ENCODE measurements at regions not wholly inside any gene's neighbourhood (a gene's known extent, or its start where the extent isn't known, plus 50 kb on each side); places are given as distances from the start of the nearest gene placed in this dataset.

DNA sequence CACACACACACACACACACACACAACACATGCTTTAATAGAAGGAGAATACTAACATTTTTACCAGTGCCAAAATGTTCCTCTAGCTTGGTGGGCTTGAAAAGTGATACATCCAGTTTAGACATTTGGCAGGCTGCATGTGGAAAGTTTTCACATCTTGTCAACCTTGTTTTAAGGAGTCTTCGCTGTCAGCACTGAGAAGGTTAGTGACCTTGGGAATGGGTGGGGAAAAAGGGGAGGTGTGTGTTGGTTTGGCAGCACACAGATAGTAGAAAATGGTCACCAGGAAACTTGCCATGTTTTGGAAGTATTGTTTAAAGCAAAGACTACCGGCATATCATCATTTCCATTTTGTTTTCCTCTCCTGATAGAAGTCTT is 346.5 kb upstream of the ADAMTSL1 start:
- TF ChIP-seq POLR2A (IDR thresholded peaks at IDR 0.05) = no peak
- TF ChIP-seq, protein P1, sequence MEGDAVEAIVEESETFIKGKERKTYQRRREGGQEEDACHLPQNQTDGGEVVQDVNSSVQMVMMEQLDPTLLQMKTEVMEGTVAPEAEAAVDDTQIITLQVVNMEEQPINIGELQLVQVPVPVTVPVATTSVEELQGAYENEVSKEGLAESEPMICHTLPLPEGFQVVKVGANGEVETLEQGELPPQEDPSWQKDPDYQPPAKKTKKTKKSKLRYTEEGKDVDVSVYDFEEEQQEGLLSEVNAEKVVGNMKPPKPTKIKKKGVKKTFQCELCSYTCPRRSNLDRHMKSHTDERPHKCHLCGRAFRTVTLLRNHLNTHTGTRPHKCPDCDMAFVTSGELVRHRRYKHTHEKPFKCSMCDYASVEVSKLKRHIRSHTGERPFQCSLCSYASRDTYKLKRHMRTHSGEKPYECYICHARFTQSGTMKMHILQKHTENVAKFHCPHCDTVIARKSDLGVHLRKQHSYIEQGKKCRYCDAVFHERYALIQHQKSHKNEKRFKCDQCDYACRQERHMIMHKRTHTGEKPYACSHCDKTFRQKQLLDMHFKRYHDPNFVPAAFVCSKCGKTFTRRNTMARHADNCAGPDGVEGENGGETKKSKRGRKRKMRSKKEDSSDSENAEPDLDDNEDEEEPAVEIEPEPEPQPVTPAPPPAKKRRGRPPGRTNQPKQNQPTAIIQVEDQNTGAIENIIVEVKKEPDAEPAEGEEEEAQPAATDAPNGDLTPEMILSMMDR (IDR thresholded peaks at IDR 0.05) = no peak

Measured in uterus (tissue), 2 donors.